ENCODE measurements at regions not wholly inside any gene's neighbourhood (a gene's known extent, or its start where the extent isn't known, plus 50 kb on each side); places are given as distances from the start of the nearest gene placed in this dataset.

DNA sequence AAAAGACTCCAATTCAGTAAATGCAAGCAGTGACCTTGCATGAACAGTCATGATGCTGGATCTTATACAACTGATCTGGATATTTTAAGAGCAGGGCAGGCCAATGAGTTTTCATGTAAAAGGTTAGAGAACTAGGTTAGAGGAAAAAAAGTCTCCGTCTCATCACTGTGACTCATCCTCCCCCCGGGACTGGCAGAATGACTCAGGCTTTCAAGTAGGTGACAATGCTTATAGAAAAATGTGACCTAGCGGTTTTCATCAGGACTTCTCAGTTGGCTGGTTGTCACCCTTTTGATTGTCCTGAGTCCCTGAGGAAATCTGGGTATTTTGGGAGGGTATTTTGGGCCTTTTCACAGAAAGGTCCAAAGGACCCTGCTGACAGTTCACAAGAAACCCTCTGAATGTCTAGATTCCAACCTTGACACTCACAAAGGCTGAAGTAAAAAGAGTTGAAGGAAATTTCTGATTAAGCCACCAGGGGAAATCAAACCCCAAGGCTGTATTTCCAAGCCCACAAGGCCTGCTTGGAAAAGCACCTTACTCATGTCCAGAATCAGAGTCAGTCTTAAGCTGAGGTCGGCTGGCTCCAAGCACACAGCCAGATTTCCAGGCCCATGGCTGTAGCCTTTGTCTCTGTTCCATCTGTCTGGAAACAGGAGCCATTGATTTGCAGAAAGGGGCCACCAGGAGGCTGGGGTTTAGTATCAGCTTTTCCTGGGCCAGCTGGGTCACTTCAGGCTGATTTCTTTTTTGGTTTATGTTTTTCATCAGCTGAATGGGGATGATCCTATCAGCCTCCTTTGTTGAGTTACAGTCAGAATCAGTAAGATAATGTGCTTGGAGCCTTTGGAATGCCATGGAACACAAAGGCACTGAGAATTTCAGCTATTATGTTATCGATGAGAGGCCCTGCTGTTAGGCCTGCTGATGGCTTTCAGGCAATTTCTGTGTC is 226.4 kb upstream of the HABP2 start:
- no peak for DNase-seq (ENCODE audit: low read depth in 2 of 2)

DNA sequence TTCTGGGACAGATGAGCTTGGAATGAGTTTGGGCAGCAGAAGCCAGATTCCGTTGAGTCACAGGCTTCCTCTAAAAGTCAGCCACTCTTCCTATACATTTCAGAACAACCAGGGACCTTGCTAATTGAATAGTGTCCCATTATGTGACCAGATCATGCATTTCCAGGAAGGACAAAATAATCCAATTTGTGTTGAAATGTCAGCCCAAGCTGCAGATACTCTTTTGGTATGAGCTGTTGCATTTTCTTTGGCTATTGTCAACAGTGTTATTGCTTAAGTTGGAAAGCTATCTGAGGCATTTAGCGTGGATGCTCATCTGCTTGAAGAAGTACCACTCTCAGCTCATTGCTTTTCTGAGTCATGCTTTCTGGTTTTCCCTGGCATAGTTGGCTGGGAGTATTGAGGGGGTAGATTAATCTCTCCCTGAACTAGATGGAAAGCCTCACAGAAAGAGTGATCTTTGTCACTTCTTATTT is 223.7 kb upstream of the HABP2 start:
- DNase-seq (ENCODE audit: low read depth in 2 of 2) = no peak

DNA sequence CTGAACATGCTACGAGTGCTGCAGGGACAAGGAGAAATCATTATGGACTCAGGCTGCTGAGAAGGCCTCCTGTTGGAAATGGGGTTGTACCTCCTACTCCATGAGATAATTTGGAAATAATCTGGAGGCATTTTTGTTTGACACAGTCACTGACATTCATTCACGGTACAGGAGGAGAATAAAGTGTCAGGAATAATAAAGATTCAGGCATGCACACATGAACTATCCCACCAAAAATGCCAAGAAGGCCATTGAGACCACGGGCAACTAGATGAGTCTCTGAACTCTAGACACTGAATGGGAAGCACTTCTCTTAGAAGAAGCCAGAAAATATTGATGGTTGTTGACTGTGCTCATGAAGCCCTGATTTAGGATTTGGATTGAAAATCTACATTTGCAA is 220.9 kb upstream of the HABP2 start:
- DNase-seq (ENCODE audit: low read depth in 2 of 2) = no peak

DNA sequence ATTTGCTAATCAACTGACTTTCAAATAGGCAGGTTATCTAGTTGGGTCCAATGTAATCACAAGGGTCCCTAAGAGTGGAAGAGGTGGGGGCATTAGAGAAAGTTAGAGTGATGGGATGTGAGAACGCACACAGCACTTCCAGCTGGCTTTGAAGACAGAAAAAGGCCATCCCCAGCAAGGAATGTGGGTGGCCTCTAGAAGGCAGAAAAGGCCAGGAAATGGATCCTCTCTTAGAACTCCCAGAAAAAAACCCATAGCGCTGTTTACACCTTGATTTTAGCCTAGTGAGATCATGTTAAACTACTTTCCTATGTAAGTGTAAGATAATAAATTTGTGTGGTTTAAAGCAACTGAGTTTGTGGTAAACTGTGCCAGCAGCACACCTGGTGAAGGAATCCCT is 219.5 kb upstream of the HABP2 start:
- DNase-seq (ENCODE audit: low read depth in 2 of 2) = no peak

DNA sequence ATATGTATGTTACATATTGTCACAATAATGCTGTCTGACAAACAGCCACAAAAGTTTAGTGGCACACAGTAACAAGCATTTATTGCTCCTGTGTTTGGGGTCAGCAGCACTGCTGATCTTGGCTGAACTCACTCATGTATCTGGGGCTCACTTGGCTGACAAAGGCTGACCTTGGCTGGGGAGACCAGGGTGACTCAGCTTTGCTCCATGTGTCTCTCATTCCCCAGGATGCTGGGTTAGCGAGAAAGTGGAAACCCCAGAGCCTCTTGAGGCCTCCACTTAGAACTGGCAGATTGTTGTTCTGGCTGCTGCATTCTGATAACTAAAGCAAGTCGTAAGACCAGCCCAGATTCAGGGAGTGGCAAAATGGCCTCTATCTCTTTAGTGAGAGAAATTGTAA is 217.3 kb upstream of the HABP2 start:
- no peak for DNase-seq (ENCODE audit: low read depth in 2 of 2)

DNA sequence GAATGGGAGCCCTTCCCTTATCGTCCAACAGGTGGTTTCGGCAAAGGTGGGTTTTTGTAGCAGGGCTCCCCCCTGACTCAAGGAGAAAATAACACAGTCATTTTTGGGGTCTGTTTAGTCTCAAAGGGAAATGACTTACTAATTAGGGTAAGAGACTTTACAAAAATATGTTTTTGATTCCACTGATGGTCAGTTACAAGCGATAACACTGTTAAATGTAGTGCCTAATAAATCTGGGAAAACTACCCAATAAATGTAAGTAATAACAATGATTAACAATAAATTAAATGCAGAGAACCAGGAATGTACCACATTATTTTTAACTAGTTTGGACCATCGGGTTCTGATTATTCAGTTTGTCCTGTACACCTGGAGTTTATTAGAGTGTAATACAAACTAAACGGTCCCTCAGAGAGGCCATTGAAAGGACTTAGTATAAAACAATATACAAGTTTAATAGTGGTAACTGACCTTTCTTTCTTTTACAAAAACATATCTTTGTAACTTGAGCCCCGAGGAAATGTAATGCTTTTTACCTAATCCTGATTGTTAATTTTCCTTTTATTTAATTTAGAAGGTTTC is 216.2 kb upstream of the HABP2 start:
- DNase-seq (ENCODE audit: low read depth in 2 of 2) = no peak

DNA sequence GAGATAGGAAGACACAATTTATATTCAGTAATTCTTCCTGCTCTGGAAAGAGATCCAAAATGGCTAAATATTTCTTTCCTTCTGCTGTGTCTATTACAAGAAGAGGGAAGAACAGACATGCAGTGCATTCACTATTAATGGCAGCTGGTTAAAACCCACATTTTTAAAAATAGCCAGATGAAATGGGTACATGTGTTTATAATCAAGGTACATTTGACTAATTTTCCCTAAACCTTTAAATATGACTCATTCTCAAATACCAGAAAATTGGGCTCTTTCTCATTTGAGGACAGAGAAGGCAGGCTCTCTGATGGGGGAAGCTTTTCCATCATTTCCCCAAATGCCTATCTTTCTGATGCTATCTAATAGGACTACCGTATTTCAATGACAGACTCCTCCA is 215.7 kb upstream of the HABP2 start:
- DNase-seq (ENCODE audit: low read depth in 2 of 2) = no peak

DNA sequence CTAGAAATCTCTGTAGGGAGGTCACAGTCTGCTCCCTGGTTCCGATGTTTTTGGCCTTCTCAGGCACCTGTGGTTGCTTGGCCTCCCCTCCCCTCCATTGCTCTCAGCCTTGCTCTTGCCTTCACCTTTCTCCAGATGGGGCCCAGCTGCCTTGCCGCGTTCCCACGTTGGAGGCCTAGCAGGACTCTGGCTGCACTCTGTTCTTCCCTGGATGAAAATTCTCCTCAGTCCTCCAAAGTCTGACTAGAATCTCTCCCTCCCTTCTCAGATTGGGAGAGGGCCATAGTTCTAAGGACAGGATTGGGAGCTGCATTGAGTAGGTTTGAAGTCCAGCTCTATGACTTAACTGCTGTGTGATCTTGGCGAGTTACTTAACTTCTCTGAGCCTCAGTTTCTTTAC is 213.7 kb upstream of the HABP2 start:
- DNase-seq (ENCODE audit: low read depth in 2 of 2) = no peak

DNA sequence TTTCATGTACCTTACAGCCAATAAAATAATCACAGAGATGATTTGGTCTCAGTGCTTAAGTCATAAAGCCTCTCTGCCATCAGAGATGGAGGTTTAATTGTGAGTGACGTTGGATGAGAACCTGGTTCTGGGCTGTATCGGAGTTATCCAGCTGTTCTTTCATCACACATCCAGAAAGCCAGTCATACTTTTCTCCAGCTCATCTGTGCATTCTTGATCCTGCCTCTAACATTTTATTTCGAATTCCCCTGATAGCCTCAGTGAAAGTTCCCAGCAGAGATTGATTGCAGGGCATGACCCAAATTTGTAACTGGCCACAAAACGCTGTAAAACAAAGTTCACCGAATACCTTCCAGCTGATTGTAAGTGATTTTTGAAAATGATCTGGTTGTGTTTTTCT is 212.6 kb upstream of the HABP2 start:
- no peak for DNase-seq (ENCODE audit: low read depth in 2 of 2)

DNA sequence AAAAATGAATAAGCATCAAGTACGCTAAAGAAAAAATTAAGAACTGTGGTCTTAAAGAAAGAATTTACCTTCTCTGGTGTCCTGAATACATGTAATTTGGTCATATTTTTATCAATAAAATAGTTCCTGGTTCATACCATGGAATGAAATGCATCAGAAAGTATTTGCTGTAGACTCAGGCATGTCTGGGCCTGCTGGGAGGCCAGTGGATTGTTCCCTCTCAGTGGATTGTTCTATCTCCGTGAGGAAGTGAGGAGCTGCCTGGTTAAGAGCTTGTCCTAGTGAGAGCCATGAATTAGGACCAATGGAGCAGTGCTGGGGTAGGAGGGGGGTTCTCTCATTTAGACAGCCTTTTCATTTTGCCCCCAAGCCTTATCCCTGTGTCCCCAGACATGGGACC is 211.7 kb upstream of the HABP2 start:
- DNase-seq (ENCODE audit: low read depth in 2 of 2) = no peak

DNA sequence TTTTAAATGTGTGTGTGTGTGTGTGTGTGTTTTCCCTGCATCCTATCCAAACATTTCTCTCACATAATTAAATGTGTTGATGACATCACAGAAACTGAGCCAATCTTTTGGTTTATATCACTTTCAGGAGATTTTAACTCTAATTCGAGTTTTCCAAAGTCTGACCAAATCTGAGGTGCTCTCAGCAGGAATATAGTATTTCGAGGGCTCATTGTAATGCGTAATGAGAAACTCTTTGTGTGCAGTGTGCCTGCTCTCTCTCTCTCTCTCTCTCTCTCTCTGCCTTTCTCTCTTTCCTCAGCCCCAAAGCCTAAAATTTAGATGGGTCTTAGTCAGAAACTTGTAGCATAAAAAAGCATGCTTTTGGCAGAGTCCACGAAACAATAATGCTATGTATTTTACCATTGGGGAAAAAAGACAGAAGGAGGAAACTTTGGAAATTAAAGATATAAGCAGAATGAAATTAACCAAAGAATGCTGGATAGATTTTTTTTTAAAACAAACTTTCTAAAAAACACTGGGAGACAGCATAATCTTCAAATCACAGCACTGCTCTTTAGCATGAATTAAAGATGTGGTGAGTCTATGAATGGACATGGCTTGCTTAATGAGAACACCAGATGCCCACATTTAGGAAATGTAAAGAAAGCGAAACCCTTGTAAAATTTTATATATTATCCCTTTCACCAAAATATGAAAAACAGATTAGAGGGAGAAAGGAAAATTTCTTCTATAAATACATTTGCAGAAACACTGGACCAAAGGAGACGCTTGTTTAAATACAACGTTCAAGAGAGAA is 206.8 kb upstream of the HABP2 start:
- no peak for DNase-seq (ENCODE audit: low read depth in 2 of 2)

DNA sequence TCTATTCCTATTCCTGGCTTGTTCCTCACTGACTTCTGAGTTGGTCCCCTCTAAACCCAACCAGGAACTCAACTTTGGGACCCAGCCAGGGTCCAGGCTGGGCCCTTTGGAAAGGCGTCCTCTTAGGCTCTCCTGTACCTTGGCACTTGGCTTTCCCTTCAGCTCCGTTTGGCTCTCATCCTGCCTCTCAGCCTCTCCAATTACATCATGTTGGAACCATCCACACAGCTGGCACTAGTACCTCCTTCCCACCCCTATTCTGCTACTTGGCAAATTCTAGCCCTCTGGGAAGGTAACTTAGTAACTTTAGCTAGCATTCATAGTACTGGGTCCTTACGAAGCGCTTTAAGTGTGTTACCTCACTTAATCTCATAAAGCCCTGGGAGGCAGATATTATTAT is 205.3 kb upstream of the HABP2 start:
- no peak for DNase-seq (ENCODE audit: low read depth in 2 of 2)

DNA sequence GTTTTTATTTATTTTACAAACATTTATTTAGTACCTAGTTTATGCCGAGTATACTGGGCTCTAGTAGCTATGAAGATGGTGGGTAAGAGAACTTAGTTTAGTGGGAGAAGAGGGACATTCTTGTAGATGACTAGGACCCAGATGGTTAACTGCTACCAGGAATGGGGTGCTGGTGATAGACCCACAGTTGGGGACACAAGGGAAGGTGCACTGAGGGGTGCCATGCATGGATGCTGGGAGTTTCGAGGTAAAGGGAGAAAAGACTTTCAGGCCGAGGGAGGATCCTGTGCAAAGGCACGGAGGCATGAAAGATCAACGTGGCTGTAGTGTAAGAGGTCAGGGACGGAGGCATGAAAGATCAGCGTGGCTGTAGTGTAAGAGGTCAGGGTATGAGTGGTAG is 204.2 kb upstream of the HABP2 start:
- DNase-seq (ENCODE audit: low read depth in 2 of 2) = no peak

DNA sequence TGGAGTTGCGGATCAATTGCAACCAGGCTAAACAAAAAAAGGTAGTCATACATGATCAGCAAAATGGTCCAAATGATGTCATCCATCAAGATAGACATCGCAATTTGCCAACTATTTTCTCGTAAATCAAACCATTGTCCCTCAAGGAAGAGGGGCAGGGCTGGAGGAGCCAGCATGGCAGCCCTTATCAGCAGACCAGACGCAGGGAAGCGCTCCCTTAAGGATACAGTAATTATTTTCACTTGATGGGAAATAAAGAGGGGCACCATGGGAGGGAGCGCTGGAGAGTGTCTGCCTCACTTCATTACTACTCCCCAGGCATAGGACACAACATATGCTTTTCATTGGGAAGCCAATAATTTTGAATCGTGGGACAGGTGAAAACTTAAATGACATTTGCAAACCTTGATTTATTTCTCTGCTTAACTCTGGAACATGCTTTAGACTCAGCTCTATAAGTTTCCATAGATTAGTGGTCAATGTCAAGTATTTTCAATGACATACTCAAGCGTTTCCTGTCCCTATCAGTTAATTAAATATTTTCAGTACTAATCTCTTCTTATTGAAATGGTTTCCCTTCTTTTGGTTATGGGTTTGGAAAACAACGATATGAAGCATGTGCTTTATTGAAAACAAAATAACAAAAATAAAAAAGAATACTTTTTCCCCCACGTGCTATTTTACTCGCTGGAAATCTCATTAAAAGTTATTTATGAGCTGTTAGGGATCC is 202.4 kb upstream of the HABP2 start:
- DNase-seq (ENCODE audit: low read depth in 2 of 2) = no peak

DNA sequence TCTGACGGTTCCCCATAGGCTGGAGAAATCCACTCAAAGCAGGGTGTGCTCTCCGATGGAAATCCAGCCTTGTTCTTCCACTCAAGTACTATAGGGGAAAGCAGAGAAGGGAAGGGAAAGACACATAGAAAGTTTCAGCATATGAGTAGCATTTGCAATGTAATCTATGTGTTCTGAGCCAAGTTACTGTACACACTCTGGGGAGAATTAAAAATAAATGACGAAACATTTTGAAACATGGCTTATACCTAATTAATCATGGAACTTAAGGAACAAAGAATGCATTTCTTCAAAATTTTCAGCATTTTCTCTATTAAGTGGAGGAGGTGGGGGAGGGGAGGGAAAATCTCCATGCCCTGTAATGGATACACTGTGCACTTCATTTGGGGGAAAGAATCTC is 198.1 kb upstream of the HABP2 start:
- DNase-seq (ENCODE audit: low read depth in 2 of 2) = no peak

DNA sequence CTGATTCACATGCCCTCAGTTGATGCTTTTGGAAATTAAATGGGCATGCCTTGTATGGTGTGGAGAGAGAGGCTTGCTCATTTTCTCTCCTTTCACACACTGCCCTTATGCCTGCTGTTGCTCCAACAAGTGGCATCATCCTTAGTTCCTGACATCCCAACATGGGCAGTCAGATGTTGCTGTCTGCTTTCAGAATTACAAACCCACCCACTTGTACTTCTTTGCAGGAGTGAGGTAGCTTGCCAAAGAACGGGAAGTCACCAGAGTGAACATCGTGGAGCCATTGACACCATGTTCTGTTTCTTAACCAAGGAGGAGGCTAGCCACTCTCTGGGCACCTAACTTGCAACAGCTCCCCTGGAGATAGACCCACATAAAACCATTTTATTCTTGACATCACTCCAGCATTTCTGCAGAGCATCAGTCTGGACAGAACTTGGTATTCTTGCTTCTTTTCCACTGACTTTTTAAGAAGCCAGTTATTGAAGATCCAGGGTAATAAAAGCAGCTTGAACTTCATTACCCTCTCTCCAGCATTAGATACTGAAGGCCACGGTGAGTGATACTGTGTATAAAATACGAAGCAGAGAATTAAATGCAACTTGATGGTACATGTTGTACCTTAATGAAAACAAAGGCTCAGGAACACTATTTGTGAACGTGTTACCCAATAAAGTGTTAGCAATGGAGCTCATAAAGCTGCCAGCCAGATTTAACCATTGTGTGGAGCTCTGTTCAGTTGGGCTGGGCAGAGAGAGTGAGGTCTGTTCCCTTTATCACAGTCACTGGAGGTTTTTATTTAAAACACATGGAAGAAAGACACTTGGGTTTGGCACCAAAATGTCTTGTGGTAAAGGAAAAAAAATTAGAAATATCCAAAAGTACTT is 195.8 kb upstream of the HABP2 start:
- no peak for DNase-seq (ENCODE audit: low read depth in 2 of 2)

DNA sequence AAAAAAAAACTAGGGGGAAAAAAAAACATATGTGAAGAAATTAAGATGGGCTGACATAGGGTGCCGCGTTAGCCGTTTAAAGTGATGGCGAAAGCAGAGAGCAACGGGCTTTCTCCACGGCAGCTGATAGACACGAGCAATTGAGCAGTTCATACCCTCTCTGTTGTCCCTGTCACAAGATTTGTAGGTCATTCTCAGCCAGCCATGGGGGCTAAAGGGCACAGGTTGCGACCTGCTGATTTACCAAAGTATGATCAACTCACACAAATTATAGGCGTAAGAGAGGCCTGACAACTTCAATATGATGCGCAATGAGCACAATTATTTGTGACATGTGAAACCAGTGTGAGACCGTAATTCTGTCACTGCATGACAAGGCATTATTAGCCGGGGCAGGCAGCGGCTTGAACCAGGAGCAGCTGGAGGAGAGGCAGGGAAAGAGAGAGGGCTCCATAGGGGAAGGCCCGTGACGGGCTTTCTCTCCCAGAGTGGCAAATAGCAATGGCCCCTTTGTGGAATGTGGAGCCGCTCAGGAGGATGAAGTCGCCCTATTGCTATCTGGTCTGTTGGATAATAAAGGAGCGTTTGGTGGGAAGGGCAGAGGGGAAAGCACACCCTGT is 195.1 kb upstream of the HABP2 start:
- DNase-seq (ENCODE audit: low read depth in 2 of 2) = no peak

DNA sequence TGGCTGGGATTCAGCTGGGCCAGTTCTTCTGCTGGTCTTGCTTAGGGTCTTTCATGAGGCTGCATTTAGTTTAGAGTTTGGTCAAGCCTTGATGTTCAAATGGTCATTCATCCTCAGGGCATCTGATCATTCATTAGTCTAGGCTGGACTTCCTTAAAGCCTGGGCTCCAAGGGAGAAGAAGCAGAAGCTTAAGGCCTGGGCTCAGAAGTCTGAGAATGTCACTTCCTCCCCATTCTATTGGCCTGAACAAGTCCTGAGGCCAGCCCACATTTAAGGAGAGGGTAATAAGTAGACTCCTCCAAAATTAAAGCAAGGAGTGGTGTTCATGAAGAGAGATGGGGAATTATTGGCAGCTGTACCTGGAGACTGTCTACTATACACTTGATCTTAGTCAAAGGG is 193.2 kb upstream of the HABP2 start:
- DNase-seq (ENCODE audit: low read depth in 2 of 2) = no peak

DNA sequence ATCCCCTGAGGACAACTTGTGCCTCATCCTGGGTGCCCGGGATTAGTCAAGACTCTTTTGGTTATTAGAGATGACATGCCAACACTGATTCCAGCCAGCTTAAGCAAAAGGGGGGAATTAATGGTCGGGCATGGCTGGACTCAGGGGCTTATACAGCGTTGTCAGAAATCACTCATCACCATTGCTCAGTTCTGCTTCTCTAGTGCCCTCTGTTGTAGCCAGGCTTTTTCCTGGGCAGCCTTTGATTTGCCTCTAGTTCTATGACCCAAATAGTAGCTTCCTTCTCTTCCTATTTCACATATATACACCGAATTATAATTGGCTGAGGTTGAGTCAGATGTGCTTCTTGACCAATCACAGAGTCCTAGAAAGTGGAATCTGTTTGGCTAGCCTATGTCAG is 192.0 kb upstream of the HABP2 start:
- DNase-seq (ENCODE audit: low read depth in 2 of 2) = no peak

DNA sequence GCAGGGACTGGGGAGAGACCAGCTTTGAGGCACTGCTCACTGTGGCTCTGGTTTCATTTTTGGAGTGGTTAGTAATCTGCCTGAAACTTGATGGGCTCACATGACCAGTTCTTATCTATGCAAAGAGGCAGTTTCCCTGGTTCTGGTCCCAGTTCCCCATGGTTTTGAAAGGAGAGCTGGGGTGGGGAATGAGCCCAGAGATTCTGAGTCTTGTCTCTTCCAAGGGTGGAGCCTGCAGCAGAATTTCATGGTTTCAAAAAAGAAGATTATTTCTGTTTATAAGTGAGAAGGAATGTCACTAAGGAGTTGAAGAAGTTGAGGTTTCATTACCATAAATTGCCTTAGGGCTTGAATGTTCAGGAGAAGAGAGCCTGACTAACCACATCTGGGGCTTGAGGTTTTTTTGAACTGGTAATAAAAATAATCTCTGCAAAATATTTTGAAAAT is 190.2 kb upstream of the HABP2 start:
- no peak for DNase-seq (ENCODE audit: low read depth in 2 of 2)

Measured in activated CD8-positive, alpha-beta memory T cell treated with anti-CD3 and anti-CD28 coated beads for 4 hours (primary cell).